ENCODE measurements at regions not wholly inside any gene's neighbourhood (a gene's known extent, or its start where the extent isn't known, plus 50 kb on each side); places are given as distances from the start of the nearest gene placed in this dataset.

DNA sequence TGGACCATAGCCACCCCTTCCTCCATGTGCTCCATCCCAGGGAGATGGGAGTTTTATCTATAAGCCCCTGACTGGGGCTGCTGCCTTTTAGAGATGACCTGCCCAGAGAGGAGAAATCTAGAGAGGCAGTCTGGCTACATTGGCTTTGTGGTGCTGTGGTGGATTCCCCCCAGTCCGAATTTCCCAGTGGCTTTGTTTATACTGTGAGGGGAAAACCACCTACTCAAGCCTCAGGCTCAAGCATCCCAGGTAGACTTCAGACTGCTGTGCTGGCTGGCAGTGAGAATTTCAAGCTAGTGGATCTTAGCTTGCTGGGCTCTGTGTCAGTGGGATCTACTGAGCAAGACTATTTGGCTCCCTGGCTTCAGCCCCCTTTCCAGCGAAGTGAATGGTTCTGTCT is 1195.7 kb upstream of the PCDH20 start:
- TF ChIP-seq, protein P1, sequence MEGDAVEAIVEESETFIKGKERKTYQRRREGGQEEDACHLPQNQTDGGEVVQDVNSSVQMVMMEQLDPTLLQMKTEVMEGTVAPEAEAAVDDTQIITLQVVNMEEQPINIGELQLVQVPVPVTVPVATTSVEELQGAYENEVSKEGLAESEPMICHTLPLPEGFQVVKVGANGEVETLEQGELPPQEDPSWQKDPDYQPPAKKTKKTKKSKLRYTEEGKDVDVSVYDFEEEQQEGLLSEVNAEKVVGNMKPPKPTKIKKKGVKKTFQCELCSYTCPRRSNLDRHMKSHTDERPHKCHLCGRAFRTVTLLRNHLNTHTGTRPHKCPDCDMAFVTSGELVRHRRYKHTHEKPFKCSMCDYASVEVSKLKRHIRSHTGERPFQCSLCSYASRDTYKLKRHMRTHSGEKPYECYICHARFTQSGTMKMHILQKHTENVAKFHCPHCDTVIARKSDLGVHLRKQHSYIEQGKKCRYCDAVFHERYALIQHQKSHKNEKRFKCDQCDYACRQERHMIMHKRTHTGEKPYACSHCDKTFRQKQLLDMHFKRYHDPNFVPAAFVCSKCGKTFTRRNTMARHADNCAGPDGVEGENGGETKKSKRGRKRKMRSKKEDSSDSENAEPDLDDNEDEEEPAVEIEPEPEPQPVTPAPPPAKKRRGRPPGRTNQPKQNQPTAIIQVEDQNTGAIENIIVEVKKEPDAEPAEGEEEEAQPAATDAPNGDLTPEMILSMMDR (IDR thresholded peaks at IDR 0.05) = no peak
- TF ChIP-seq POLR2A (IDR thresholded peaks at IDR 0.05) = no peak
